Suppressor macrophage (primary cell): ENCODE measurements at regions not wholly inside any gene's neighbourhood (a gene's known extent, or its start where the extent isn't known, plus 50 kb on each side); places are given as distances from the start of the nearest gene placed in this dataset.
"Not testable (repeated sequence)": the region's sequence is repeated elsewhere in the genome, so short reads cannot be mapped to it uniquely, and the experiment has no call there.

Experiments
- DNase-seq, 4 experiments: peaks; one replicate each; pipeline ENCODE4 v3.0.0-alpha.2; 2020 to 2022

DNA sequence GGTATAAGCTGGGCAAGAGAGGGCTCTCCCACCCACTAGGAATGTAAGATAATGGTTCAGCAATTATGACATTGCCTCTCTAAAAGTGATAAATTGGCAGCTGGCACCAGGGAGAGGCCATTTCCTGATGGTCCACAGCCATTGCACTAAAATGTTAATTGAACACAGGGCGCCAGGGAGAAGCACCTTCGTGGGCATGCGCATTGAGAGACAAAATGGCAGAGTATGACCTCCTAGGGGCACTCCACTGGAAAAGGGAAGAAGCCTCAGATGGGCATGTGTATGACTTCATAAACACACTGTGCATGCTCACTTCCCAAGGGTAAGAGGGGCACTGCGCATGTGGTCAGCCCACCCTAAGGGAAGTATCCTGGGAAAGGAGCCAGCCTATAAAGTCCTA, 419.2 kb downstream of the AGTPBP1 start:
- DNase-seq: no peak

DNA sequence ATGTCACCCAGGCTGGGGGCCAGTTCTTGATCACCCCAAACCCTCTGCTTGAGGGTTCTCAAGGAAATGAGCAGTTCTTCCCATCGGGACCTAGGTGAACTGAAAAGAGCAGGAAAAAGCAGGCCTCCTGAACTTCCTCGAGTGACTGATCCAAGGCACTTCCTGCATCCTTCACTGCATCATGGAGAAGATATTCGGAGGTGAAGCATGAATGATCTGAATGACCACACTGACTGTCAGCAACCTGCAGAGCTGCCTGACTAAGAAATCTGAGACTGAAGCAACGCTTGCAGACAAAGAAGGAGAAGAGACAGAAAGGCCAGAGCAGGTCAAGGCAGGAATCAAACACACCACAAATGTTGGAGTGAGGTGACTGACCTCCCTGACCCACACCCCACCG, 420.2 kb downstream of the AGTPBP1 start:
- DNase-seq: no peak

DNA sequence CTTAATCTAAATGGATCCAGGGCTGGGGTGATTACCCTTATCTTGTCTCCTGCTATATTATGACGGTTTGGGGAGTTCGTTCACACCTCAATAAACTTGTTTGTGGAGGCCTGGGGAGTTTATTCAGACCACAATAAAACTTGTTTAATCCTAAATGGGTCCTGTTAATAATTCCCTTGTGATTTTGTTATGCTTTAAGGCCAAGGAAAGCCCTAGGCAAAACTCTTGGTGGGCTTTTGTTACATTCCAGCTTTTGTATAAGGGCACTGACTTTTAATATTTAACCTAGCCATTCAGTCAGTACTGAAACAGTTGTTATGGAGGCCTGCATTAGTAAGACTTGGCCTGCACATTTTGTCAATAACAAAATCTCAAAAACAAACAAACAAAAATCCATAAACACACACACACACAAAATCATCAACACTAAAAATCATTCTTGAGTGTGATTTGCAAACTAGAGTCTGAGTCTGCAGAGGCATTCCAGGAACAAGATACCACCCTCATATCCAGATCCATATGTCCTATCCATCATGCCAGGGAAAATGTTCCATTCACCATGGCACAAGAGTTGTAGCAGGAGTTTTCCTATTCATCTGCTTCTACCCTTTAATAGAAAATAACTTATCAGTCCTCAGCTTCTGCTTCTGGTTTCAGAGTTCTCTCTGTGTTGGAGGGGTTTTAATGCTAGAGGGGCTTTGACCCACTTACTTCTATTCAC, 421.7 kb downstream of the AGTPBP1 start:
- no peak for DNase-seq

DNA sequence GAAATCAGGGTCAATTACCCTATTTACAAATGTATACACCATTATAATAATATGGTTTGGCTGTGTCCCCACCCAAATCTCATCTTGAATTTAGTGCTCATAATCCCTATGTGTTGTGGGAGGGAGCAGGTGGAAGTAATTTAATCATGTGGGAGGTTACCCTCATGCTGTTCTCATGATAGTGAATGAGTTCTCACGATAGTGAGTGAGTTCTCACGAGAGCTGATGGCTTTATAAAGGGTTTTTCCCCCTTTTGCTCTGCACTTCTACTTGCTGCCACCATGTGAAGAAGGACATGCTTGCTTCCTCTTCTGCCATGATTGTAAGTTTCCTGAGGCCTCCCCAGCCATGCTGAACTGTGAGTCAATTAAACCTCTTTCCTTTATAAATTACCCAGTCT, 426.2 kb downstream of the AGTPBP1 start:
- not testable (repeated sequence) for DNase-seq

DNA sequence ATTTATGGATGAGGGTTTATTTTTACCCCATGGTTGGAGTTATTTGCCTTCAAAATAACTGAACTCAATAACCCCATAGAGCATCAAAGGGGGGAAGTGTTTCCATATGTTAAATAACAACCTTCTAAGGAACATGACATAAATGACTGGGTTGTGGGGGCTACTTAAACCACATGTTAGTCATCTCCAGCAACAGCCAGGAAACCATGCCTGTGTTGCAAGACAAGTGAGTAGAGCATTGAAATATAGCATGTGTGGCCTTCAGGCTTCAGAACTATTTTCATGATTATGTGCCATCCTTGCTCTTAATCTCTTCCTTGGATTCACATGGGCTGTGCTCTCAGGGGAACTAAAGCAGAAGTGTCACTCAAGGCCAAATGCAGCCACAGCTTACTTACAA, 431.2 kb downstream of the AGTPBP1 start:
- DNase-seq: peak in 1 of 4 experiments; percentile 1

DNA sequence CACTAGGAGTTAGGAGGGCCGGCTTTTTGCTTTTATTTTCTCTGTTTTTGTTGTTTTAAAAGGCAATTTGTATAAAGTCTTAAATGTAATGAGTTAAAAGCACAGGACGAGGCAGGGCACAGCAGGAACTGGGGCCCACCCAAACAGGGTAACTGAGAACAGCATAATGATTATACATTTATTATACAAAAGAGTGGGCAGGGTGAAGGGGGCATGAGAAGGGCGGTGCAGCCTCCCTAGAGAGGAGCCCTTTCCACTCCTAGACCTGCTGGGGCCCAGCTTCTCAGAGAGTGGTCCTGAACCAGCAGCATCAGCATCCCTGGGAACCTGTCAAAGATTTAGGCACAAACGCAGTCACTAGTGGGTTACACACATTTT, 438.0 kb downstream of the AGTPBP1 start:
- no peak for DNase-seq

DNA sequence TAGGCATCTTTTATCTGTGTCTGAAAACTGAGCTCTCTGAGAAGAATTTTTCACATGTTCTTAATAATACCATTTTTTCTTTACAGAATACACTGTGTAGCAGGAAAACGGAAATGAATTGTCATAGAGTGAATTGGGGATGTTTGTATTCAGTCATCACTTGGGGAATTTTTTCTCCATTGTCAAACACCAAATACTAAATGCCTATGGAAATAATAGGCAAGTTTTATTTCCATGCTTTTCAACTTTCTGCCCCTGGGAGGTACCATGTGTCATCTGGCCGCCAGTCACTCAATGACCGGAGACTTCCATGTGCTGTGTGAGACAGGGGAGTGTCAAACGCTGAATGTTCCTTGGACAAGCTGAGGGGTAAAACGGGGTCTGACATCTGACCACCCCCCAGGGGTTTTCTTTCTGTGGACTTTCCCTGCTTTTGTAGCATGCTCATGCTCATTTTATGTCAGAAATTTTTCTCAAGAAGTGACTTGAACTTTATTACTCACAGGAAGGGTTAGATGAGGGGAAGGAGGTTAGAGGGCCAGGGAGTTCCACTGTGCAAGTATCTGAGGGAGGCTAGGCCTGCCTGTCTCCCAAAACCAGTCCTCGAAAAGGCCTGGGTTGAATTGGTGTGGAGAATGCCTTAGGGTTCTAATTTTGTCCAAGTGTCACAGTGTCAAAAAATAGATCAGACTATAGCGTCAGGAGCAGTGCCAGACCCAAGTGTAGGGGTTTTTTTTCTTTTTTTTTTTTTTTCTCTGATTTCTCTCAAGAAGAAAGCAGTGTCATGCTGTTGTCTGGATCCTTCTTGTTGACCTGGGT, 438.6 kb downstream of the AGTPBP1 start:
- DNase-seq: no peak

DNA sequence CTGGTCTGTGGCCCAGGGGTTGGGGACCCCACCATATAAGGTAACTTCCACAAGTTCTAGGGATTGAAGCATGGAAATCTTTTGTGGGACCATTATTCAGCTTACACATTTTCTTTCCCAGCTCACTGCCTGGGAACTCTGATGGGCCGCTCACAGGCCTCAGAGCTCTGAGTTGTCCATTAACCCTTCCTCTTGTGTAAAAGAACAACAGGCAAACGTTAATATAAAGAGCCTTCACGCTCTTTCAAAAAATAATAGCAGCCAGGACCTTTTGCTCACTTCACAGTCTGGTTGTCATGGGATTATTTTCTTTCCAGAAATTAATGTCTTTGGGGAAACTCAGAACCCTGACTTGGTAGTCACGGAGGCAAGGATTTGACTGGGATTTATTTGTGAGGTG, 443.3 kb downstream of the AGTPBP1 start:
- DNase-seq: no peak

DNA sequence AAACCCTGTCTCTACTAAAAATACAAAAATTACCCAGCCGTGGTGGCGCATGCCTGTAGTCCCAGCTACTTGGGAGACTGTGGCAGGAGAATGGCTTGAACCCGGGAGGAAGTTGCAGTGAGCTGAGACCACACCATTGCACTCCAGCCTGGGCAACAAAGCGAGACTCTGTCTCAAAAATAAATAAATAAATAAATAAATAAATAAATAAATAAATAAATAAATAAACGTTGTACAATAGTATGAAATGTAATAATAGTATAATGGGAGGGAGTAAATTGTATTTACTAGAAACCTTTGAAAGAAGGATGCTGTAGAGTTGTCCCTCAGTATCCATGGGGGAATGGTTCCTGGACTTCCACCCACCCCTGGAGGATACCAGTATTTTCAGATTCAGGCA, 446.5 kb downstream of the AGTPBP1 start:
- not testable (repeated sequence) for DNase-seq

DNA sequence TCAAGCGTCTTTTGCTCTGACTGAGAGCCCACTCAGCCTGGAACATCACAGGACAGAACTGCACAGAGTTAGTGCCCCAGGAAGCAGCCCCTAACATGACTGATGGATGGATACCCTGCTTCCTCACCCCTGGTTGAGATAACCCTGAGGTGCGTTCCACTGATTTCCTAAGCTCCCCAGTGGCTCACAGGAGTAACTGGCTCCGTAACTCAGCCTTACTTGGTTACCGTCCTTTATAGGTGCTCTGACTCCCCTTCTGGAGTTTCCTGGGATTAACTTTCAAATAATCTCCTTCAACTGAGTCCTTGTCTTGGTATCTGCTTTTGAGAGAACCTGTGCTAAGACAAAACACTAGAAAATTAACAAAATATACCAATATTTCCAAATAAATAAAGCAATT, 449.5 kb downstream of the AGTPBP1 start:
- DNase-seq: no peak

DNA sequence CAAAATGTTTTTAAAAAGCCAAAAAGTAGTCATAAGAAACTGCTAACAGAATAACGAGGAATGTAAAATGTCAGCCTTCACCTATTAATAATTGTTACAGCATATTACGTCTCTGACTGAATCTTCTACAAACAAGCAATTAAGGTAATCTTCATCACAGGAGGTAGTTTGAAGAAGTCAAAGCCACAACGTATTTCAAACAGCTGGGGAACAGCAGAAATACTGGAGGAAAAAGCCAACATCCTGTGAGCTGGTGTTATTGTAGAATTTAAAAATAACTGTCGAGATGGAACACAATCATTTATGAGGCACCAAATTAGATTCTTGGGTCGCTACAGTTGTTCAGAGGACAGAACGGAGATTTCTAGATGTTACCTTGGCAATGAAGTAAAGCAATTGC, 450.5 kb downstream of the AGTPBP1 start:
- DNase-seq: no peak

DNA sequence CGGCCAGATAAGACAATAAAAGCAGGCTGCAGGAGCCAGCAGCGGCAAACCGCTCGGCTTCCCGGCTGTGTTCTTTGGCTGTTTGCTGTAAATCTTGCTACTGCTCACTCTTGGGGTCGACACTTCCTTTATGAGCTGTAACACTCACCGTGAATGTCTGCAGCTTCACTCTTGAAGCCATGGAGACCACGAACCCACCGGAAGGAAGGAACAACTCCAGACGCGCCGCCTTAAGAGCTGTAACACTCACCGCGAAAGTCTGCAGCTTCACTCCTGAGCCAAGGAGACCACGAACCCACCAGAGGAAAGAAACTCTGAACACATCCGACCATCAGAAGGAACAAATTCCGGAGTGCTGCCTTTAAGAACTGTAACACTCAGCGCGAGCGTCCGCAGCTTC, 451.7 kb downstream of the AGTPBP1 start:
- no peak for DNase-seq

DNA sequence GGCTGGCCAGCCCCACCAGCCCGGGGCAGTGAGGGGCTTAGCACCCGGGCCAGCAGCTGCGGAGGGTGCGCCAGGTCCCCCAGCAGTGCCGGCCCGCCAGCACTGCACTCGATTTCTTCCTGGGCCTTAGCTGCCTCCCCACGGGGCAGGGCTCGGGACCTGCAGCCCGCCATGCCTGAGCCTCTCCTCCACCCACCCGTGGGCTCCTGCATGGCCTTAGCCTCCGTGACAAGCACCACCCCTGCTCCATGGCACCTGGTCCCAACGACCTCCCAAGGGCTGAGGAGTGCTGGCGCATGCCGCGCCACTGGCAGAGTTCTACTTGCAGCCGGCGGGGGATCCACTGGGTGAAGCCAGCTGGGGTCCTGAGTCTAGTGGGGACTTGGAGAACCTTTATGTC, 452.6 kb downstream of the AGTPBP1 start:
- DNase-seq: no peak

DNA sequence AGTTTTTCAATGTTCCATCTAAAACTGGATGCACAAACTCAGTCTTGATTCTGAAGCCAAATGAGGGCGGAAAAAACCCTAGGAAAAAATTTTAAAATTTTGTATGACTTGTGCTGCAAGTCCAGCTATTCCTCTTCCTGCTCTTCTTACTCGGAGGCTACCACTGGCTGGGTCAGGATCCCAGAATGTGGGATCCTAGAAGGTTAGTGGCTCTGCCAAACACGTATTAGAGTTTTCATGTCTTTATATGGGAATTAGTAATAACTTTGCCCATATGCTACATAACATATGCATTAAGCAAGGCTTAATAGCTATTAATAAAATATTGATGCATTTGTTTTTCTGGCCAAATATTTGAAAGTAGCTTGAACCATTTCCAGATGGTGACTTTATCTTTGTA, 458.3 kb downstream of the AGTPBP1 start:
- no peak for DNase-seq

DNA sequence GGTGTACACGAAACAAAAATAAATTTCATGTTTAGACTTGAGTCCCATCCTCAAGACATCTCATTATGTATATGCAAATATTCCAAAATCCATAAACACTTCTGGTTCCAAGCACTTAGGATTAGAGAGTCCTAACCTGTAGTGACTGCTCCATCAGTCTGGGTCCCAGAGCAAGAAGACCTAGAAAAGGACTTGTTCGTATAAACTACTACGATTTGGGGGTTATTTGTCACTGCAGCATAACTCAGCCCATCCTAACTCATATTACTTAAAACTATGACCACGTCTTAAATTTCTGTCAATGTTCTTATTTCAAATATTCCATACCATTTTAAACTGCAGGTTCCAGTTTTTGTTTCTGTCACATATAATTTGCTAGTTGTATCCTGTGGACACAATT, 463.0 kb downstream of the AGTPBP1 start:
- no peak for DNase-seq

DNA sequence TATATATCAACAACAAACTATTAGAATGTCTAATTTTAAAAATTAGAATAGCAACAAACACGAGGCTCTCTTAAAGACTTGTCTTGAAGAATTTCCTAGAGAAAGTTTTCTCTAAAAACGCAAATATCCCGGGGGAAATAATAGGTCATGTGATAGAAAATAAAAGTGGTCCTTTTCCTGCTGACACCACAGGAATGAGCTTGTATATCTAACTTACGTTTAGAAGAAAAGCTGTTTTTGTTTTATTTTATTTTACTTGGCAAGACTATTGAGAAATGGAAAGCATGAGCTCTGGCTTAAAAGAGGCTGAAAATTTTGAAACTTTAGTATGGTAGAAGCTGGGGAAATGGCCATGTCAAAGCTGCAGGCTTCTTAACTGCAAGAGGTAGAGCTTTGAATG, 465.0 kb downstream of the AGTPBP1 start:
- DNase-seq: no peak

DNA sequence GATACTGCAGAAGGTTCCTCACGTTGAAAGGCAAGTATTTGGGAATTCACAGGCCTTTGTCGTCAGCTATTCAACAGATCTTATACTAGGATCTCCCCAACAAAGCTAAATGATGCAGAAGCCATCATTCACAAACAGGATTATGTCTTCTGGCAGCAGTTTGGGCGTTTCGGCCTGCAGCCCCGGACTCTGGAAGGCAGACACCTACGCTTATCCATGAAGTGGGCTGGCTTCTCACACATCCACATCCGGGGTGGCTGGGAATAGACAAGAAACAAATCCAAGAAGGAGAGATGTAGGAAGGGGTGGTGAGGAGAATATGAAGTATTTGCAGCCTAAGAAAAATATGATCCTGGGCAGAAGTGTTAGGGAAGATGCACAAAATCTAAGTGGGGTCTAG, 471.9 kb downstream of the AGTPBP1 start:
- DNase-seq: no peak

DNA sequence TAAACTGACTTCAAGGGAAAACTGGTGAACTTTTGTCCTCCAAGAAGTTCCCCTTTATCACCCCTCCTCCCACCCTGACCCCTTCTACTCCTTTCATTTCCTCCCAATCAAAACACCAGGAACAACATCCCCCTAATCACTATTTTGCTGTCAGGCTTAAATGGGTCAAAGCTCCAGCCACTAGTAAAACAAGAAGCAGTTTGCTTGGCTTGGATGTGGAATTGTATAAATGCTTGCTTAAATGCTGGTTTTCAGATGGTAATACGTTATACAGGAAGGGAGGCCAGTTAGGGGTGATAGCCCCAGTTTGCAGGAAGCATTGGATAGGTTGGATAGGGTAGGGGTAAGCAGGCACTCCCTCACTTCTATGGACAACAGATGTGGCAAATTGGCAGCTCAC, 473.6 kb downstream of the AGTPBP1 start:
- no peak for DNase-seq

DNA sequence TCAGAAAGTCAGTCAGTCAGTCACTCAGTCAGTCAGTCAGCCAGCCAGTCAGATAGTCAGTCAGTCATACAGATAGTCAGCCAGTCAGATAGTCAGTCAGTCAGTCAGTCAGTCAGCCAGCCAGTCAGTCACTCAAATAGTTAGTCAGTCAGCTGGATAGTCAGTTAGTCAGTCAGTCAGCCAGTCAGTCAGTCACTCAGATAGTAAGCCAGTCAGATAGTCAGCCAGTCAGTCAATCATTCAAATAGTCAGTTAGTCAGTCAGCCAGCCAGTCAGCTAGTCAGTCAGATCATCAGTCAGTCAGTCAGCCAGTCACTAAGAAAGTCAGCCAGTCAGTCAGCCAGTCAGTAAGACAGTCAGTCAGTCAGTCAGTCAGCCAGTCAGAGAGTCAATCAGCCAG, 477.1 kb downstream of the AGTPBP1 start:
- DNase-seq: no peak

DNA sequence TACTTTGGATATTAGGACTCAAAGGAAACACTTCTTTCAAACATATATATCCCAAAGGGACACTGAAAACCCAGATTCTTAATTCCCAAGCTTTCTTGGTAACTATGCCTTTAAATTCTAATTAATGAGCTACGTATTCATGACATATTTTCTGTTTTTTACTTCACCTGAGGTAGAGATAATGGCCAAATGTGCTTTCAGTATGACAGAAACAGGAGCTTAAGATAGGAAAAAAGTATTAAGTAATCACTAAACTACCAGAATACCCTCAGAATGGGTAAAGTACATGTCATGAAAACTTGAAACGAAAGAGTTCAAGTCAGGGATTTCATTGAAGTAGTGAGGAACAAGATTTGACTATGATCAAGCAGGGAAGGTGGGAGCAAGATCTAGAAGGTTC, 478.5 kb downstream of the AGTPBP1 start:
- no peak for DNase-seq

DNA sequence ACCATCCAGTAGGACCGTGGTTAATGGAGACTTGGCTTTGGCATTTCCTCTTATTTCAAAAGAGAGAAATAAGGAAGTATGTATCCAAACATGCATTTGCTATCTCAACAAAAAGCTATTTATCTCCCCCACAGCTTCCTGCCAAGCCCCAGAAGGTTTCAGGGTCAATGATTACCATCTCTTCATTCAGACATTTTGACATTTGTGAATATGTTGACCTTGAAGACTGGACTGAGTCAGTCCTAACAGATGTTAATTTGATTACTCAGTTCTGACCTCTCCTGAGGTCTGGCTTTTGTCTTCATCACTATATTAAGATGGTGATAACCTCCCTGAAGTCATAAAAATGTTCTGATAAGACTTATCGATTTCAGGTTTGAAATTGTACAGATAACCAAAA, 479.4 kb downstream of the AGTPBP1 start:
- peak in 3 of 4 experiments; percentile 3 to 12 (median 8) for DNase-seq

DNA sequence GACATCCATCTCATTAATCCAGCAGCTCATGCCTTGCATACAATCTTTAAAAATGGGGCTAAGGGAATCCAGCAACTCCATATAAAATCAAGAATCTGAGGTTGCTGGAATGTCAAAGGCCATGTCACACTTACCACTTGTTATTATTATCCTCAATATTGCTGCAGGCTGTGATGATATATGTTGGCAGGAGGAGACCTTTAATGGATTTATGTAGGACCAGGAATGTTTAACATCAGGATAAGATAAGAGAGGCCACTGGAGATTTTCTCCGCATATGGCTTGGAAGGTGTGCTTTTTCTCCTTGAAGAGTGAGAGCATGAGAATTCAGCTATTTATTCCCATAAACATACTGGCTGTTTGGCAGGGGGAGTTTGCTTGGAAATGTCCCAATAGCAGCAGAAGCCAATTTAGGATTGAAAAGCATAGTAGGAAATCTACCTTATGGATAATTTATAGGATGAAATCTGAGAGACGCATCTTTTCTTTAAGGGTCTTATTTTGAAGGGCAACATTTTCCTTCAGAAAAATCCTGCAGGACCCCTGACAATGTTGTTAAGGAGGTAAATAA, 481.4 kb downstream of the AGTPBP1 start:
- DNase-seq: no peak

DNA sequence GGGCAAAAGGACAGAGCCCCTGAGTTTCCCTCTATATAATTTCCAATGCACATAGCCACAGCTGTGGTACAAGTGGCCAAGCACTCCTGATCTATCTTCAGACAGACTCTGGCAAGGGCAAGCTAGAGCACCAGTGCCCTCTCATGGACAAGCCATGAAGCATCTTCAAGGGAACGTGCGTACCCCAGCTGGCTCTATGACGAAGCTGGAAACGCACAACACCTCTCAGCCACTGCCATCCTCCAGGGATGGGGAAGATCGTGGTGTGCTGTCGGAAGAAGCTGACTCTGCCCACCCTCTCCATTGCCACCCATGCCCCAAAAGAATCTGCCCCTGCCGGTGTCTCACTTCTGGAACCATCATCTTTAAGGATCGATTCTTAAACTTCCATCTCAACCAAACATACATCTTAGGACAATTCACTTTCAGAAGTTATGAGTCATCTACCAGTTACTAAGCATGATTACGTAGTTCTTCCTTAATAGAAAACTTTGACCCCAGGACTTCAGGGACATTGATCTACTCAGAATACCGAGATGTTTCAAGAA, 482.9 kb downstream of the AGTPBP1 start:
- peak in 3 of 4 experiments; percentile 6 to 10 (median 10) for DNase-seq

DNA sequence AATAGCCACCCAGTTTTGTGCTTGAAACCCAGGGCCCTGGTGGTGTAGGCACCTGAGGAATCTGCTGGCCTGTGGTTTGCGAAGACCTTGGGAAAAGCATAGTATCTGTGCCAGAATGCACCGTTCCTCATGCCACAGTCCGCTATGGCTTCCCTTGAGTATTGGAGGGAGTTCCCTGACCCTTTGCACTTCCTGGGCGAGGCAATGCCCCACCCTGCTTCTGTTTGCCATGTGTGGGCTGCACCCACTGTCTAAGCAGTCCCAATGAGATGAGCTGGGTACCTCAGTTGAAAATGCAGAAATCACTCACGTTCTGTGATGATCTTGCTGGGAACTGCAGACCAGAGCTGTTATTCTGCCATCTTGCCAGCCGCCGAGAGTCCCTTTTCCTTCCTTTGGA, 483.5 kb downstream of the AGTPBP1 start:
- DNase-seq: no peak
